VCaP (cell line): ENCODE measurements at regions not wholly inside any gene's neighbourhood (a gene's known extent, or its start where the extent isn't known, plus 50 kb on each side); places are given as distances from the start of the nearest gene placed in this dataset.
"Not testable (repeated sequence)": the region's sequence is repeated elsewhere in the genome, so short reads cannot be mapped to it uniquely, and the experiment has no call there.

Experiments used
- H3K27ac ChIP-seq: fragments of 450-650 bp; 2 replicates; pipeline ENCODE4 v1.5.1; 2017
- TF ChIP-seq, protein P1 (sequence below): fragments of 450-650 bp; conservative IDR thresholded peaks from 2 replicates; pipeline ENCODE4 v1.5.1; 2017; ENCODE audit warnings: mild to moderate bottlenecking, moderate library complexity

DNA sequence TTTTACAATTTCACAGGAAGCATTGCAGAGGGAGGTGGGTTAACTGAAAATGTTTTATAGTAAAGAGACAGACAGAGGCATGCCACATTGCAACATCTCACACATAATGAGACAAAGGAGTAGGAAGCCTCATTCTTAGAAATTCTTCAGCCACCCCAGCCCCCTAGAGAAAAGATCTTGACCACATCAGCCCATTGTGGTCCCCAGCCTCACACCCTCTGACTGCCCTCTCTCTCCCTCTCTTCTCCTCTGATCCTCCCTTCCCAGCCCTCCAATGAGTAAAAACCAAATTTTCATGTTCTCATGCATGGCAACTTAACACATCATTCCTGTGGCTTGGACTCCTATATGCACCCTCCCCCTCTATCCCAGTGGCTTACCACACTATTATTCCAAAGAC is 174.1 kb downstream of the UACA start:
- TF ChIP-seq, protein P1, sequence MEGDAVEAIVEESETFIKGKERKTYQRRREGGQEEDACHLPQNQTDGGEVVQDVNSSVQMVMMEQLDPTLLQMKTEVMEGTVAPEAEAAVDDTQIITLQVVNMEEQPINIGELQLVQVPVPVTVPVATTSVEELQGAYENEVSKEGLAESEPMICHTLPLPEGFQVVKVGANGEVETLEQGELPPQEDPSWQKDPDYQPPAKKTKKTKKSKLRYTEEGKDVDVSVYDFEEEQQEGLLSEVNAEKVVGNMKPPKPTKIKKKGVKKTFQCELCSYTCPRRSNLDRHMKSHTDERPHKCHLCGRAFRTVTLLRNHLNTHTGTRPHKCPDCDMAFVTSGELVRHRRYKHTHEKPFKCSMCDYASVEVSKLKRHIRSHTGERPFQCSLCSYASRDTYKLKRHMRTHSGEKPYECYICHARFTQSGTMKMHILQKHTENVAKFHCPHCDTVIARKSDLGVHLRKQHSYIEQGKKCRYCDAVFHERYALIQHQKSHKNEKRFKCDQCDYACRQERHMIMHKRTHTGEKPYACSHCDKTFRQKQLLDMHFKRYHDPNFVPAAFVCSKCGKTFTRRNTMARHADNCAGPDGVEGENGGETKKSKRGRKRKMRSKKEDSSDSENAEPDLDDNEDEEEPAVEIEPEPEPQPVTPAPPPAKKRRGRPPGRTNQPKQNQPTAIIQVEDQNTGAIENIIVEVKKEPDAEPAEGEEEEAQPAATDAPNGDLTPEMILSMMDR: no peak
- H3K27ac ChIP-seq: no peak overlapping the region

DNA sequence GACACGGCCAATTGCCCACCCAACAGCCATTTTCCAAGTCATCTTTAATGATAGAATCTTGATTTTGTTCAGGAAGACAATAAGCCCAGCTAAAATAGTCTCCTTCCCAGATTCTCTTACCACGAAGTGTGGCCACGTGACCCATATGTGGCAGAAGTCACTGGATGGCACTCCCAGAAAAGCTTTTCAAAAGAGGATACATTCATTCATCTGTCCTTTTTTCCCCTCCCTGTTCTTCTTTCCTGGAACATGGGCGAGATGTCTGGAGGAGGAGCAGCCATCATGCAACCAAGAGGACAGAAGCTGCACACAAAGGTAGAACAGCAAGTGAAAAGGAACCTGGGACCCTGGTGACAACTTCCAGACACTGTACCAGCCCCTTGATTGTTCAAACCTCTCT is 174.7 kb downstream of the UACA start:
- no peak overlapping the region for H3K27ac ChIP-seq
- TF ChIP-seq, protein P1: no peak

DNA sequence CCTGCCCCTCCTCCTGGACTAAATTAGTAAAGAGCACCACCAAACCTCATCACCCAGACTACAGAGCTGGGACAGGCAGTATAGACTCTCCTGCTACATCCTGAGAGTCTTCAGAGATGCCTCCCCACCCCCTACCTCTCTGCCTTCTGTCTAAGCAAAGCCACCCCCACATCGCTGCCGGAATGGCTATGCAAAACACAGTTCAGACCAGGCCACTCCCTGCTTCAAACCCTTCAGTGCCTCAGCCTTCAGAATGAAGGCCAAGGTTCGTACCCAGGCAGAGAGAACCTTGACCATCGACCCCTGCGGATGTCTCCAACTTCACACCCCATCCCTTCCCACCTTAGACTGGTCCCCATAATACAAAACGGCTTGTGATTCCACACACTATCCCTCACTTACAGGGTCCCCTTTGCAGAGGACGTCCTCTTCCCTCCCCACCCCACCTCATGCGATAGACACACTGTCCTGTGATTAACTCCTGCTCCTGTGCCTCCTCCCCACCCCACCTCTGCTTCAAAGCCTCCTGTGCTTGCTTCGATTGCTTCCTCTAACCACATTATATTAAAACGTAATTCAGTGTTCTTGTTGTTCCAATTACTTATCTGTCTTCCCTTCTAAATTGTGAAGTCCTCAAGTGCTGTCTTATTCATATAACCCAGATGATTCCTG is 175.3 kb downstream of the UACA start:
- no peak overlapping the region for H3K27ac ChIP-seq
- TF ChIP-seq, protein P1: no peak

DNA sequence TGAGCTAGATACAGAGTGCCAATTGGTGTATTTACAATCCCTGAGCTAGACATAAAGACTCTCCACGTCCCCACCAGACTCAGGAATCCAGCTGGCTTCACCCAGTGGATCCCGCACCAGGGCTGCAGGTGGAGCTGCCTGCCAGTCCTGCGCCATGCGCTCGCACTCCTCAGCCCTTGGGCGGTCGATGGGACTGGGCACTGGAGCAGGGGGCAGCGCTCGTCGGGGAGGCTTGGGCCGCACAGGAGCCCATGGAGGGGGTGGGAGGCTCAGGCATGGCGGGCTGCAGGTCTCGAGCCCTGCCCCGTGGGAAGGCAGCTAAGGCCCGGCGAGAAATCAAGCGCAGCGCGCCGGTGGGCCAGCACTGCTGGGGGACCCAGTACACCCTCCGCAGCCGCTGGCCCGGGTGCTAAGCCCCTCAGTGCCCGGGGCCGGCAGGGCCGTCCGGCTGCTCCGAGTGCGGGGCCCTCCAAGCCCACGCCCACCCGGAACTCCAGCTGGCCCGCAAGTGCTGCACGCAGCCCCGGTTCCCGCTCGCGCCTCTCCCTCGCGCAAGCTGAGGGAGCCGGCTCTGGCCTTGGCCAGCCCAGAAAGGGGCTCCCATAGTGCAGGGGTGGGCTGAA is 176.2 kb downstream of the UACA start:
- H3K27ac ChIP-seq: not testable (repeated sequence)

DNA sequence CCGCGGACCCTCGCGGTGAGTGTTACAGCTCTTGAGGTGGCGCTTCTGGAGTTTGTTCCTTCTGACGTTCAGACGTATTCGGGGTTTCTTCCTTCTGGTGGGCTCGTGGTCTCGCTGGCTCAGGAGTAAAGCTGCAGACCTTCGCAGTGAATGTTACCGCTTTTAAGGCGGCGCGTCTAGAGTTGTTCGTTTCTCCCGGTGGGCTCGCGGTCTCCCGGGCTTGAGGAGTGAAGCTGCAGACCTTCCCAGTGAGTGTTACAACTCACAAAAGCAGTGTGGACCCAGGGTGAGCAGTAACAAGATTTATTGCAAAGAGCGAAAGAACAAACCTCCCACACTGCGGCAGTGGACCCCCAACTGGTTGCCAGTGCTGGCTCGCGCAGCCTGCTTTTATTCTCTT is 177.1 kb downstream of the UACA start:
- TF ChIP-seq, protein P1: no peak
- no peak overlapping the region for H3K27ac ChIP-seq

DNA sequence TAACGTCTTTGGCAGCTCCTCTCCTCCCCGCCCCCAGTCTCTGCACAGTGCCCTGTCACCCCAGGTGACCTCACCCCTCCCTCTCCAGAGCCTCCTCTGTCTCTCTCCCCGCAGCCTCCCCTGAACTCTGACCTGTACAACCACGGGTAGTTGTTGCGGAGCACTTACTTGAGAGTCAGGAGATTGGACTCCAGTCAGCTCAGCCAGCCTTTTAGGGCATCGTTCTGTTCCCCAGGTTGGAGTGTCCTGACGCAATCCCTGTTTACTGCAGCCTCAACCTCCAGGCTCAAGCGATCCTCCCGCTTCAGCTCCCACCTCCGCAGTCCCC is 177.7 kb downstream of the UACA start:
- TF ChIP-seq, protein P1: no peak
- H3K27ac ChIP-seq: no peak overlapping the region

DNA sequence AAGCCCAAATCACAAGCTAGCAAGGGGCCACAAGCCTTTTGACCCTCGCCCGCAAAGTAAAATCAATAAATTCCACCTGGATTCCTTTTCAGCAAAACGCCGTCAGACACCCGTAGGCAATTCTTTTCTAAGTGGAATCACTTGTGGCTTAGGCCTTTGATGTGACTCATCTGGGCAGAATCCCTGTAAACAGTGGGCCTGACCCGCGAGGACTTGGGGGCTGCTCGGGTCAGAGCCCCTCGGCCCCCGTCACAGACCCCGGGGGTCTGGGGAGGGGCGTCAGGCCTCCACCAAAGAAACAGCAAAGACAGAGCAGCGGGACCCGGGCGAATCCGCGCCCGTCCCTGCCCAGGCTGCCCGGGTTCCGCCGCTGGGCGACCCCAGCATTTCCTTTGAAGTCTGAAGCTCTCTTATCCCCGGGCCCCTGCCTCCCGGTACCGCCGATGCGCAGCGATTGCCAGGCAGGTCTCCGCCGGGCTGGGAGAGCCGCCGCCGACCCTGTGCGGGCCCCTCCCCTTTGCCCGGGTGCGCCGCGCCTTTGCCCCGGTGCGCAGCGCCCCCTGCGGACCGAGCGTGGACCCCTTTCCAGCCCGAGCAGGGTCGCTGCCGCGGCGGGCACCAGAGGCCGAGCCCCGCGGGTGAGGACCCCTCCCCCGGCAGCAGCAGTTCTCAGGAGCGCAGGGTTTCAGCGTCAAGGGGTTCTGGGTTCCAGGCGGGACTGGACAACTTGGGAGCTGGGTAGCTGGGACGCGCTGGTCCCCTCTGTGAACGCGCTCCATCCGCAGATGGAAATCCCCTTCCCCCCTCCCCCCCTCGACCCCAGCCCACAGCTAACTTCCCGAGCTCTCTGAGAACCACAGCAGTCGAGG is 178.3 kb downstream of the UACA start:
- TF ChIP-seq, protein P1: no peak
- no peak overlapping the region for H3K27ac ChIP-seq
